NCI-H748 treated with DMSO at 0.1 percent for 48 hours (cell line): ENCODE measurements at regions not wholly inside any gene's neighbourhood (a gene's known extent, or its start where the extent isn't known, plus 50 kb on each side); places are given as distances from the start of the nearest gene placed in this dataset.
A peak's percentile ranks its signal among the peaks of the same experiment; 100 is the strongest.

Source experiments
- DNase-seq: peaks from one replicate; lab custom pipeline; 2025; lab: John Stamatoyannopoulos, UW

- no peak for DNase-seq
Measured at GRCh38 chr3:150216866-150217600, 191.1 kb upstream of the TSC22D2 start.

GRCh38 chr3:150216041-150216811 lies 191.9 kb upstream of the TSC22D2 start:
- DNase-seq: peak; percentile 91

GRCh38 chr3:150215616-150216015 lies 192.5 kb upstream of the TSC22D2 start:
- DNase-seq: no peak

GRCh38 chr3:150213577-150213976 lies 194.5 kb upstream of the TSC22D2 start:
- DNase-seq: no peak

GRCh38 chr3:150210461-150211110 lies 197.5 kb upstream of the TSC22D2 start:
- DNase-seq: no peak

GRCh38 chr3:150203273-150203672 lies 204.8 kb upstream of the TSC22D2 start:
- no peak for DNase-seq

GRCh38 chr3:150202711-150203110 lies 205.4 kb upstream of the TSC22D2 start:
- DNase-seq: no peak

- no peak for DNase-seq
Measured at GRCh38 chr3:150194957-150195356, 213.1 kb upstream of the TSC22D2 start.

GRCh38 chr3:150194513-150194912 lies 213.6 kb upstream of the TSC22D2 start:
- no peak for DNase-seq

- no peak for DNase-seq
Measured at GRCh38 chr3:150184426-150185071, 213.9 kb upstream of the PFN2 start.

- DNase-seq: peak; percentile 50
Measured at GRCh38 chr3:150183678-150184425, 213.2 kb upstream of the PFN2 start.

GRCh38 chr3:150180334-150180733 lies 209.6 kb upstream of the PFN2 start:
- no peak for DNase-seq

- DNase-seq: no peak
Measured at GRCh38 chr3:150179330-150179729, 208.6 kb upstream of the PFN2 start.

- DNase-seq: no peak
Measured at GRCh38 chr3:150177673-150178381, 207.1 kb upstream of the PFN2 start.

- no peak for DNase-seq
Measured at GRCh38 chr3:150174179-150174578, 203.5 kb upstream of the PFN2 start.

- no peak for DNase-seq
Measured at GRCh38 chr3:150172356-150172755, 201.7 kb upstream of the PFN2 start.

- no peak for DNase-seq
Measured at GRCh38 chr3:150170852-150171520, 200.3 kb upstream of the PFN2 start.

- no peak for DNase-seq
Measured at GRCh38 chr3:150169330-150169940, 198.7 kb upstream of the PFN2 start.

- no peak for DNase-seq
Measured at GRCh38 chr3:150168698-150169097, 198.0 kb upstream of the PFN2 start.
